HepG2 (cell line): ENCODE measurements at regions not wholly inside any gene's neighbourhood (a gene's known extent, or its start where the extent isn't known, plus 50 kb on each side); places are given as distances from the start of the nearest gene placed in this dataset.

ENCODE experiments used
- ATAC-seq: fragments of 200-7000 bp; cut with Tn5 transposase; 3 replicates; pipeline ENCODE4 v1.9.1; 2020; ENCODE audit warnings: mild to moderate bottlenecking, moderate library complexity
- BruUV-seq: library from RNA; stranded (reverse); fragments of 400-500 nt; replicated peaks from 2 replicates; lab custom pipeline; 2021; lab: Mats Ljungman, UMichigan
- CTCF ChIA-PET: fragments of 300-600 bp; formaldehyde crosslinking; extraction: SDS; loops from one replicate; lab custom pipeline; 2021; ENCODE audit warnings: low total read pairs, inconsistent platforms, low intra/inter-chr PET ratio; lab: Yijun Ruan, JAX
- POLR2A ChIA-PET: fragments of 350-600 bp; sonication (Branson Sonifier 250); formaldehyde crosslinking; loops from one replicate; lab custom pipeline; 2020; ENCODE audit warnings: antibody characterized with exemption, inconsistent platforms; lab: Yijun Ruan, JAX
- DNase-seq: peaks from one replicate; pipeline ENCODE4 v3.0.0-alpha.2; 2015; ENCODE audit warnings: low spot score
- FAIRE-seq: peaks from 3 replicates; lab custom pipeline; 2011; peaks lifted over from hg19 to GRCh38; lab: Jason Lieb, UNC
- H2AFZ ChIP-seq: one replicate; pipeline ENCODE4 v1.6.1; 2011; ENCODE audit warnings: low read length, inconsistent platforms
- H3K27ac ChIP-seq: fragments of 300-600 bp; 3 replicates; pipeline ENCODE4 v1.8.0; 2011; ENCODE audit warnings: mixed run types, mild to moderate bottlenecking, mixed read lengths, low read length, inconsistent platforms; ENCODE audit not compliant: insufficient read depth; ENCODE audit errors: extremely low read length
- H3K27me3 ChIP-seq, 2 experiments: fragments of 200-600 bp in 1 of 2; 2 replicates in 1 of 2; 3 replicates in 1 of 2; pipeline versions ENCODE4 v1.6.0 to v1.8.0; 2011; ENCODE audit warnings: low read length in 2 of 2, mild to moderate bottlenecking in 2 of 2, moderate library complexity in 2 of 2, inconsistent platforms in 1 of 2; ENCODE audit not compliant: insufficient read depth in 2 of 2, control insufficient read depth in 1 of 2
- H3K36me3 ChIP-seq, 2 experiments: fragments of 200-600 bp in 1 of 2; replicated peaks in 1 of 2; 2 replicates in 1 of 2; 3 replicates in 1 of 2; pipeline versions ENCODE4 v1.5.1 to v1.8.0; 2011; ENCODE audit warnings: low read length in 2 of 2, inconsistent platforms in 1 of 2; ENCODE audit not compliant: insufficient read depth in 2 of 2, control insufficient read depth in 1 of 2
- H3K4me1 ChIP-seq: 2 replicates; pipeline ENCODE4 v1.5.1; 2012; ENCODE audit warnings: low read length, inconsistent platforms; ENCODE audit not compliant: insufficient read depth
- H3K4me2 ChIP-seq: 2 replicates; pipeline ENCODE4 v1.6.0; 2011; ENCODE audit warnings: low read depth, low read length, inconsistent platforms
- H3K4me3 ChIP-seq, 3 experiments: fragments of 200-600 bp in 1 of 3; sonication (generic), shearing (Covaris generic) in 1 of 3; replicated peaks in 1 of 3; 2 replicates each; pipeline ENCODE4 v1.5.1; 2011 to 2016; ENCODE audit warnings: low read length in 3 of 3, inconsistent platforms in 2 of 3, low read depth in 2 of 3, mild to moderate bottlenecking in 2 of 3, control low read depth in 1 of 3, mixed read lengths in 1 of 3; ENCODE audit not compliant: insufficient read depth in 1 of 3
- H3K79me2 ChIP-seq: one replicate; pipeline ENCODE4 v1.6.1; 2011; ENCODE audit warnings: low read length, inconsistent platforms; ENCODE audit not compliant: insufficient read depth
- H3K9ac ChIP-seq: 2 replicates; pipeline ENCODE4 v1.6.0; 2011; ENCODE audit warnings: mild to moderate bottlenecking, low read depth, low read length, inconsistent platforms; ENCODE audit not compliant: insufficient read depth
- H3K9me3 ChIP-seq: 2 replicates; pipeline ENCODE4 v1.5.1; 2012; ENCODE audit warnings: mild to moderate bottlenecking, low read length
- H4K20me1 ChIP-seq: 2 replicates; pipeline ENCODE4 v1.6.0; 2011; ENCODE audit warnings: inconsistent platforms, mild to moderate bottlenecking, low read length, moderate library complexity; ENCODE audit not compliant: insufficient read depth
- CBX1 ChIP-seq: IDR thresholded peaks from one replicate; pipeline ENCODE4 v1.6.1; 2016; ENCODE audit warnings: antibody characterized with exemption, low read depth
- GABPB1 ChIP-seq: IDR thresholded peaks from 2 replicates; pipeline ENCODE4 v1.6.1; 2016; ENCODE audit warnings: mild to moderate bottlenecking, missing genetic modification reagents, moderate library complexity, missing compliant biosample characterization
- JUND ChIP-seq: sonication (generic); formaldehyde crosslinking; IDR thresholded peaks from 2 replicates; pipeline ENCODE4 v1.8.0; 2022; ENCODE audit warnings: mild to moderate bottlenecking, missing genetic modification reagents
- NFATC3 ChIP-seq: sonication (generic); formaldehyde crosslinking; IDR thresholded peaks from 2 replicates; pipeline ENCODE4 v1.5.1; 2020; ENCODE audit warnings: mild to moderate bottlenecking, missing genetic modification reagents
- SMYD3 ChIP-seq: sonication (generic); formaldehyde crosslinking; IDR thresholded peaks from 2 replicates; pipeline ENCODE4 v1.8.1; 2023; ENCODE audit warnings: mild to moderate bottlenecking, missing genetic modification reagents
- TARDBP ChIP-seq: sonication (generic); formaldehyde crosslinking; IDR thresholded peaks from 2 replicates; pipeline ENCODE4 v1.8.0; 2022; ENCODE audit warnings: mild to moderate bottlenecking, missing genetic modification reagents
- ZNF225 ChIP-seq: sonication (generic); formaldehyde crosslinking; IDR thresholded peaks from 2 replicates; pipeline ENCODE4 v1.4.0; 2020; ENCODE audit warnings: mild to moderate bottlenecking, missing genetic modification reagents
- ZNF30 ChIP-seq: sonication (generic); formaldehyde crosslinking; IDR thresholded peaks from 2 replicates; pipeline ENCODE4 v1.5.0; 2020; ENCODE audit warnings: mild to moderate bottlenecking, missing genetic modification reagents
- WGBS: methylation state at CpG from one replicate; pipeline ENCODE4 v1.1.6; 2017; ENCODE audit warnings: low lambda C conversion rate; 5-methylcytosine and 5-hydroxymethylcytosine counted together
- in situ Hi-C: cut with HindIII; loops from 2 replicates; pipeline ENCODE4 v1.10.0; 2017; ENCODE audit warnings: low pct_unique_long_range_greater_than_20kb; ENCODE audit not compliant: extremely low pct_ligation_motif_present
- intact Hi-C: fragments of 100-400 bp; cut with micrococcal nuclease; formaldehyde crosslinking; loops from one replicate; pipeline ENCODE4 v1.10.0; 2022; ENCODE audit not compliant: unreplicated experiment
- TF ChIP-seq, protein P1 (sequence below): sonication (generic); formaldehyde crosslinking; IDR thresholded peaks from 2 replicates; pipeline ENCODE4 v1.4.0; 2020; ENCODE audit warnings: missing genetic modification reagents, low read depth, mild to moderate bottlenecking, borderline replicate concordance
- TF ChIP-seq, protein P2 (sequence below): sonication (generic); formaldehyde crosslinking; IDR thresholded peaks from 2 replicates; pipeline ENCODE4 v1.5.1; 2020; ENCODE audit warnings: missing genetic modification reagents, mild to moderate bottlenecking, borderline replicate concordance

DNA sequence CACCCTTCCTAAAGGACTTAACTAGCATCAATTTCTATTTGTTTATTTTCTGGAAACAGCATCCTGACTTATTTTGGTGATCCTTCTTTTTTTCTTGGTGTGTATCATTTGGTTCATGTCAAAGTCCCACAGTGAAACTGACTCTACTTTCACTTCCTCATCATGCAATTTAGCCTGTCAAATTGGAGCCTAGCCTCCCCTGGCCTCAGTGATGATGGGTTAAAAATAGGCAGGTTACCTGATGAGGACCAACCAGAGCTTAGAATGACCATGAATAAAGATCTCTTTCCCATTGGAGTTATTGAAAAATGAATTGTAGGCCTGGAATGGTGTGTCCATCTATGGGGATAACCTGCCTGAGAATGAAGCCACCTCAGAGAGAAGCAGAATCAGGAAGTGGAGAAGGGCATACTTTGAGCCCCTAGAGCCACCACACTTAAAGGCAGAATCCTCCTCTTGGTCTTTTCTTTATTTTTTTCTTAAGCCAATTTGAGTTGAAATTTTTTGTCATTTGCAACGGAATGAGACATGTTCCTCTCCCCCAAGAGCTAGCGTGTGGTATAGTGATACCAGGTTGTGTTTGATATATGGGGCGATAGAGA, 105.6 kb downstream of the BTBD3 start:
- Histone ChIP-seq H3K9ac (no peak overlapping the region), H2AFZ (no peak overlapping the region), H3K27ac (no peak overlapping the region), H3K4me2 (no peak overlapping the region), H3K4me3 (no peak overlapping the region), H3K36me3 (no peaks in the 10 kb centered on the region), H3K9me3 (no peaks in the 10 kb centered on the region), H3K27me3 (no peaks in the 10 kb centered on the region), H3K79me2 (no peaks in the 10 kb centered on the region), H3K4me1 (no peaks in the 10 kb centered on the region), H4K20me1 (no peaks in the 10 kb centered on the region)
- FAIRE-seq: no peak
- ChIA-PET CTCF (no interaction called here), POLR2A (no interaction called here)
- intact Hi-C loops (no loop called here), in situ Hi-C loops (no loop called here)
- DNase-seq: no peak
- ATAC-seq: no peak
- WGBS: 15% methylated on average over 3 of the region's 3 CpGs
- no TSS peak for BruUV-seq
- no peak for TF ChIP-seq GABPB1 (CRISPR knock-in tag)
- no peak for TF ChIP-seq ZNF225 (CRISPR knock-in tag)
- no peak for TF ChIP-seq CBX1
- TF ChIP-seq SMYD3 (CRISPR knock-in tag): no peak
- TF ChIP-seq ZNF30 (CRISPR knock-in tag): no peak
- TF ChIP-seq JUND (CRISPR knock-in tag): no peak
- no peak for TF ChIP-seq TARDBP
- TF ChIP-seq, protein P1, sequence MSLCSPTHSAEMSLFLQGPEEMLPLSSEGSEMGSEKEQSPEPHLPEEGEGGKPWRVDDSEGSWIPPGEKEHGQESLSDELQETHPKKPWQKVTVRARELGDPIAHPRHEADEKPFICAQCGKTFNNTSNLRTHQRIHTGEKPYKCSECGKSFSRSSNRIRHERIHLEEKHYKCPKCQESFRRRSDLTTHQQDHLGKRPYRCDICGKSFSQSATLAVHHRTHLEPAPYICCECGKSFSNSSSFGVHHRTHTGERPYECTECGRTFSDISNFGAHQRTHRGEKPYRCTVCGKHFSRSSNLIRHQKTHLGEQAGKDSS: no peak

DNA sequence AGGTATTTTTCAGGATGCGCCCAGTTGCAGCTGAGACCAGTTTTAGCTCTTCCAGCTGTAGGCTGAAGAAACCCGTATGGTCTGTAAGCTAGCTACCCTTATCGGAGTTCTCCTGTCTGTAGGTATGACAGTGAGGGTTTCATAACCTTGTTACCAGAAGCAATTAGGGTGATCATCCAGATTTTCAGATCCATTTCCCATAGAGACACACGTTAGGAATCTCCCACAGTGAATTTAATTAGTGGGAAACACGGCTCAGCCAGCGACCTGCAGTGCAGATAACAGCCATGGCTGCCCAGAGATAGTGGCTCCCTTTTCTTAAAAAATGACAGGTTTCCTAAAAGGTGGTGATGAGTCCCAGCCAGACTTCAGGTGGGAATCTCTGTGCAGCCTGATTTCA, 111.1 kb downstream of the BTBD3 start:
- H3K27ac ChIP-seq: no peak overlapping the region
- H2AFZ ChIP-seq: no peak overlapping the region
- POLR2A ChIA-PET: no interaction called here
- BruUV-seq: no TSS peak
- no peak for FAIRE-seq
- DNase-seq: no peak
- TF ChIP-seq, protein P2, sequence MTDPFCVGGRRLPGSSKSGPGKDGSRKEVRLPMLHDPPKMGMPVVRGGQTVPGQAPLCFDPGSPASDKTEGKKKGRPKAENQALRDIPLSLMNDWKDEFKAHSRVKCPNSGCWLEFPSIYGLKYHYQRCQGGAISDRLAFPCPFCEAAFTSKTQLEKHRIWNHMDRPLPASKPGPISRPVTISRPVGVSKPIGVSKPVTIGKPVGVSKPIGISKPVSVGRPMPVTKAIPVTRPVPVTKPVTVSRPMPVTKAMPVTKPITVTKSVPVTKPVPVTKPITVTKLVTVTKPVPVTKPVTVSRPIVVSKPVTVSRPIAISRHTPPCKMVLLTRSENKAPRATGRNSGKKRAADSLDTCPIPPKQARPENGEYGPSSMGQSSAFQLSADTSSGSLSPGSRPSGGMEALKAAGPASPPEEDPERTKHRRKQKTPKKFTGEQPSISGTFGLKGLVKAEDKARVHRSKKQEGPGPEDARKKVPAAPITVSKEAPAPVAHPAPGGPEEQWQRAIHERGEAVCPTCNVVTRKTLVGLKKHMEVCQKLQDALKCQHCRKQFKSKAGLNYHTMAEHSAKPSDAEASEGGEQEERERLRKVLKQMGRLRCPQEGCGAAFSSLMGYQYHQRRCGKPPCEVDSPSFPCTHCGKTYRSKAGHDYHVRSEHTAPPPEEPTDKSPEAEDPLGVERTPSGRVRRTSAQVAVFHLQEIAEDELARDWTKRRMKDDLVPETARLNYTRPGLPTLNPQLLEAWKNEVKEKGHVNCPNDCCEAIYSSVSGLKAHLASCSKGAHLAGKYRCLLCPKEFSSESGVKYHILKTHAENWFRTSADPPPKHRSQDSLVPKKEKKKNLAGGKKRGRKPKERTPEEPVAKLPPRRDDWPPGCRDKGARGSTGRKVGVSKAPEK (CRISPR knock-in tag): no peak
- TF ChIP-seq NFATC3 (CRISPR knock-in tag): no peak
- TF ChIP-seq, all 625 proteins: peak for 0
- H3K9me3 ChIP-seq: no peaks in the 10 kb centered on the region
- no peaks in the 10 kb centered on the region for H3K36me3 ChIP-seq
- H3K27me3 ChIP-seq: no peaks in the 10 kb centered on the region; a peak in 1 of 5 replicates
- no peak overlapping the region for H3K4me2 ChIP-seq
- H3K79me2 ChIP-seq: no peaks in the 10 kb centered on the region
- H3K4me3 ChIP-seq: no peak overlapping the region
- H3K9ac ChIP-seq: no peak overlapping the region
- CTCF ChIA-PET: no interaction called here
- intact Hi-C loops (no loop called here), in situ Hi-C loops (no loop called here)
- H4K20me1 ChIP-seq: no peaks in the 10 kb centered on the region
- H3K4me1 ChIP-seq: no peaks in the 10 kb centered on the region
- WGBS: 9% methylated on average over 6 of the region's 6 CpGs
- ATAC-seq: no peak
